GM19099 (cell line): ENCODE measurements at regions not wholly inside any gene's neighbourhood (a gene's known extent, or its start where the extent isn't known, plus 50 kb on each side); places are given as distances from the start of the nearest gene placed in this dataset.

ENCODE experiments used
- POLR2A ChIP-seq: IDR thresholded peaks from 3 replicates; pipeline ENCODE4 v1.6.1; 2011; ENCODE audit warnings: low read depth; ENCODE audit not compliant: insufficient read length; ENCODE audit errors: extremely low read depth

- no peak for TF ChIP-seq POLR2A
These were observed 52.7 kb upstream of the PELI1 start for GRCh38 chr2:64196963-64197362.

GRCh38 chr2:64201151-64201550 lies 56.9 kb upstream of the PELI1 start:
- TF ChIP-seq POLR2A: no peak

GRCh38 chr2:64202206-64202845 lies 58.1 kb upstream of the PELI1 start:
- TF ChIP-seq POLR2A: no peak

- no peak for TF ChIP-seq POLR2A
These were observed 59.1 kb upstream of the PELI1 start for GRCh38 chr2:64203131-64203857.

GRCh38 chr2:64203858-64204632 lies 59.8 kb upstream of the PELI1 start:
- TF ChIP-seq POLR2A: peak; percentile 59

GRCh38 chr2:64204703-64205102 lies 60.5 kb upstream of the PELI1 start:
- TF ChIP-seq POLR2A: no peak

GRCh38 chr2:64205415-64205814 lies 61.2 kb upstream of the PELI1 start:
- TF ChIP-seq POLR2A: no peak

GRCh38 chr2:64207573-64207972 lies 63.4 kb upstream of the PELI1 start:
- TF ChIP-seq POLR2A: no peak

GRCh38 chr2:64210816-64211215 lies 66.6 kb upstream of the PELI1 start:
- no peak for TF ChIP-seq POLR2A

- no peak for TF ChIP-seq POLR2A
These were observed 67.2 kb upstream of the PELI1 start for GRCh38 chr2:64211276-64211921.

- no peak for TF ChIP-seq POLR2A
These were observed 68.1 kb upstream of the PELI1 start for GRCh38 chr2:64212346-64212745.

- no peak for TF ChIP-seq POLR2A
These were observed 68.6 kb upstream of the PELI1 start for GRCh38 chr2:64212801-64213321.

GRCh38 chr2:64213532-64214275 lies 69.5 kb upstream of the PELI1 start:
- peak; percentile 11 for TF ChIP-seq POLR2A

- TF ChIP-seq POLR2A: peak; percentile 16
These were observed 70.3 kb upstream of the PELI1 start for GRCh38 chr2:64214281-64215115.

GRCh38 chr2:64217198-64217869 lies 73.1 kb upstream of the PELI1 start:
- TF ChIP-seq POLR2A: no peak
